Thyroid gland (tissue), 4 donors: ENCODE measurements at regions not wholly inside any gene's neighbourhood (a gene's known extent, or its start where the extent isn't known, plus 50 kb on each side); places are given as distances from the start of the nearest gene placed in this dataset.

Experiments used
- POLR2A ChIP-seq, 2 donors: fragments of 450-650 bp; IDR thresholded peaks; one replicate each; pipeline ENCODE4 v1.6.1; 2017; ENCODE audit warnings: antibody characterized with exemption in 2 of 2, mild to moderate bottlenecking in 2 of 2, moderate library complexity in 1 of 2
- TF ChIP-seq, protein P1 (sequence below), 6 experiments: fragments of 200-600 bp in 3 of 6; fragments of 450-650 bp in 3 of 6; sonication (generic) in 3 of 6; IDR thresholded peaks; one replicate each; pipeline ENCODE4 v1.5.1; 2016 to 2019; ENCODE audit warnings: antibody characterized with exemption in 6 of 6, mild to moderate bottlenecking in 2 of 6, inconsistent platforms in 1 of 6, moderate library complexity in 1 of 6

DNA sequence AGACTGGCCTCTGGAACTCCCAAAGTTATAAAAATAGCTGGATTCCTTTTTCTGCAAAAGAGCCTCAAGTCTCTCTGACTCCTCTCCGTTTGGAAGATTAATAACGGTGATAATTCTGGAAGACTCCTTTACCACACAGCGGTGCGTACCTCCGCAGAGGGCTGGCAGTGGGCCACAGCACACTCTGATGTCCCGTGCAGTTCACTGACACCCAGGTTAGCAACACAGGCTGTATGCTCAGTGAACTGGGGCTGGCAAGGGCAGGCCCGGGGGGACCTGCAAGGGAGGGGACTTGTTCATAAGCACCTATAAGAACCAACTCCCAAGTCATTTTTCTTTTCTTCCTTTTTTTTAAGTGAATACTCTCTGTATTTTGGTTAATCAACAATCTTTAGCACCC lies 120.3 kb upstream of the TJP1 start:
- TF ChIP-seq, protein P1, sequence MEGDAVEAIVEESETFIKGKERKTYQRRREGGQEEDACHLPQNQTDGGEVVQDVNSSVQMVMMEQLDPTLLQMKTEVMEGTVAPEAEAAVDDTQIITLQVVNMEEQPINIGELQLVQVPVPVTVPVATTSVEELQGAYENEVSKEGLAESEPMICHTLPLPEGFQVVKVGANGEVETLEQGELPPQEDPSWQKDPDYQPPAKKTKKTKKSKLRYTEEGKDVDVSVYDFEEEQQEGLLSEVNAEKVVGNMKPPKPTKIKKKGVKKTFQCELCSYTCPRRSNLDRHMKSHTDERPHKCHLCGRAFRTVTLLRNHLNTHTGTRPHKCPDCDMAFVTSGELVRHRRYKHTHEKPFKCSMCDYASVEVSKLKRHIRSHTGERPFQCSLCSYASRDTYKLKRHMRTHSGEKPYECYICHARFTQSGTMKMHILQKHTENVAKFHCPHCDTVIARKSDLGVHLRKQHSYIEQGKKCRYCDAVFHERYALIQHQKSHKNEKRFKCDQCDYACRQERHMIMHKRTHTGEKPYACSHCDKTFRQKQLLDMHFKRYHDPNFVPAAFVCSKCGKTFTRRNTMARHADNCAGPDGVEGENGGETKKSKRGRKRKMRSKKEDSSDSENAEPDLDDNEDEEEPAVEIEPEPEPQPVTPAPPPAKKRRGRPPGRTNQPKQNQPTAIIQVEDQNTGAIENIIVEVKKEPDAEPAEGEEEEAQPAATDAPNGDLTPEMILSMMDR (IDR thresholded peaks at IDR 0.05) = no peak
- no peak for TF ChIP-seq POLR2A (IDR thresholded peaks at IDR 0.05)
